ENCODE measurements at regions not wholly inside any gene's neighbourhood (a gene's known extent, or its start where the extent isn't known, plus 50 kb on each side); places are given as distances from the start of the nearest gene placed in this dataset.

DNA sequence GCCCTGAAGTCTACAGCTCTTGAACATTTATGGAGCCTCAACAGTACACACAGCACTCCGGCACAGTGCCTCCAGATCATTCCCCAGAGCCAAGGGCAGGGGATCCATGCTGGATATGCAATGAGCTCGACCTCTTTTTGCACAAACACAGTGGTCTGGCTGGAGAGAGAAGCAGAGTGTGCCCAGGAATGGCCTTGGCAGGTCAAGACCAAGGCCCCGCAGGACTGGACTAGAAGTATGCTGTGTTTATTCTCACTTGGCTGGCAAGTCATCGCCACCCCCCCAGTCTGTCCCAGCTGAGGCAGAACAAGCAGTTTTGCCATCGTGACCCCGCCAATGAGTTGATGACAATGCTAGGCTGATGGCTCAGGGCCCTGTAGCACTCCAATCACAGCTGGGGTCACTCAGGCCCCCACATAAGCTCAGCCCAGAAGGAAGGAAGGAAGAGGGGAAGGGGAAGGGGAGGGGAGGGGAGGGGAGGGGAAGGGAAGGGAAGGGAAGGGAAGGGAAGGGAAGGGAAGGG lies 212.1 kb downstream of the TTC32 start:
- Mint-ChIP-seq H3K4me3 (no peak overlapping the region), H3K27me3 (ENCODE audit: insufficient read depth) (no peaks in the 10 kb centered on the region), H3K36me3 (ENCODE audit: low read depth) (no peaks in the 10 kb centered on the region), H3K4me1 (no peaks in the 10 kb centered on the region), H3K9me3 (no peaks in the 10 kb centered on the region), H3K27ac (no peak overlapping the region)
- Histone ChIP-seq H3K4me1 (ENCODE audit: control insufficient read depth, insufficient read depth, low read length) (no peaks in the 10 kb centered on the region), H3K27me3 (ENCODE audit: control insufficient read depth, insufficient read depth, low read length, poor library complexity, severe bottlenecking) (no peaks in the 10 kb centered on the region), H3K4me3 (ENCODE audit: low read length) (no peak overlapping the region), H3K9ac (ENCODE audit: extremely low read depth, low read length, poor library complexity, severe bottlenecking) (no peak overlapping the region), H3K9me3 (ENCODE audit: control insufficient read depth, low read length) (no peaks in the 10 kb centered on the region), H3K27ac (ENCODE audit: low read depth, low read length) (no peak overlapping the region), H3K36me3 (ENCODE audit: control insufficient read depth, insufficient read depth, low read length) (no peaks in the 10 kb centered on the region)
- DNase-seq = no peak
- TF ChIP-seq, protein P1, sequence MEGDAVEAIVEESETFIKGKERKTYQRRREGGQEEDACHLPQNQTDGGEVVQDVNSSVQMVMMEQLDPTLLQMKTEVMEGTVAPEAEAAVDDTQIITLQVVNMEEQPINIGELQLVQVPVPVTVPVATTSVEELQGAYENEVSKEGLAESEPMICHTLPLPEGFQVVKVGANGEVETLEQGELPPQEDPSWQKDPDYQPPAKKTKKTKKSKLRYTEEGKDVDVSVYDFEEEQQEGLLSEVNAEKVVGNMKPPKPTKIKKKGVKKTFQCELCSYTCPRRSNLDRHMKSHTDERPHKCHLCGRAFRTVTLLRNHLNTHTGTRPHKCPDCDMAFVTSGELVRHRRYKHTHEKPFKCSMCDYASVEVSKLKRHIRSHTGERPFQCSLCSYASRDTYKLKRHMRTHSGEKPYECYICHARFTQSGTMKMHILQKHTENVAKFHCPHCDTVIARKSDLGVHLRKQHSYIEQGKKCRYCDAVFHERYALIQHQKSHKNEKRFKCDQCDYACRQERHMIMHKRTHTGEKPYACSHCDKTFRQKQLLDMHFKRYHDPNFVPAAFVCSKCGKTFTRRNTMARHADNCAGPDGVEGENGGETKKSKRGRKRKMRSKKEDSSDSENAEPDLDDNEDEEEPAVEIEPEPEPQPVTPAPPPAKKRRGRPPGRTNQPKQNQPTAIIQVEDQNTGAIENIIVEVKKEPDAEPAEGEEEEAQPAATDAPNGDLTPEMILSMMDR (conservative IDR thresholded peaks at IDR 0.05) = no peak
- WGBS, 2 experiments (ENCODE audit: insufficient coverage in 1 of 2, insufficient read length in 1 of 2) = 92 to 94% methylated on average over 2 to 6 of the region's 6 CpGs

DNA sequence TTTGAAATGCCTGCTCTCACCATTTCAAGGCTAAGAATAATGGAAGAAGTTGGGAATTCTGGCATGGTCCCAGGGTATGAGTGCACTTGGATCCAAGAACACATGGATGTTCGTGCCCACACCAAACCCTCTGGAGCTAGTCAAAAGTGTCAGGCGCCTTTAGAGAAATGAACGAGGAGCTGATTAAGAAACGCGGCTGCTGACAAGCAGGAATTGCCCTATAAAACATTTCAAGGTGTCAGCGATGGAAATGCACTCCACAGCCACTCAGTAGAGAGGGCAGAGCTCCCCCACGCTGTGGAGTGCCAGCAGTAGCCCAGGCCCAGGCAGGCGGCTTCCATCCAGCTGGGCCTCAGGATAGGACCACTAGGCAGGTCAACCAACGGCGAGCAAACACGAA lies 213.7 kb downstream of the TTC32 start:
- Histone ChIP-seq H3K27ac (ENCODE audit: low read depth, low read length) (no peak overlapping the region), H3K9ac (ENCODE audit: extremely low read depth, low read length, poor library complexity, severe bottlenecking) (no peak overlapping the region), H3K9me3 (ENCODE audit: control insufficient read depth, low read length) (no peaks in the 10 kb centered on the region), H3K27me3 (ENCODE audit: control insufficient read depth, insufficient read depth, low read length, poor library complexity, severe bottlenecking) (no peaks in the 10 kb centered on the region), H3K4me1 (ENCODE audit: control insufficient read depth, insufficient read depth, low read length) (no peaks in the 10 kb centered on the region), H3K4me3 (ENCODE audit: low read length) (no peak overlapping the region), H3K36me3 (ENCODE audit: control insufficient read depth, insufficient read depth, low read length) (no peaks in the 10 kb centered on the region)
- H3K27ac Mint-ChIP-seq = no peak overlapping the region
- DNase-seq = no peak
- no peaks in the 10 kb centered on the region for H3K9me3 Mint-ChIP-seq
- no peaks in the 10 kb centered on the region for H3K4me1 Mint-ChIP-seq
- TF ChIP-seq, protein P1 (conservative IDR thresholded peaks at IDR 0.05) = no peak
- WGBS, 2 experiments (ENCODE audit: insufficient coverage in 1 of 2, insufficient read length in 1 of 2) = 92% methylated on average over 10 to 11 of the region's 11 CpGs
- no peak overlapping the region for H3K4me3 Mint-ChIP-seq
- no peaks in the 10 kb centered on the region for H3K36me3 Mint-ChIP-seq (ENCODE audit: low read depth)
- peaks cover 1% of the 10 kb centered on the region for H3K27me3 Mint-ChIP-seq (ENCODE audit: insufficient read depth)

DNA sequence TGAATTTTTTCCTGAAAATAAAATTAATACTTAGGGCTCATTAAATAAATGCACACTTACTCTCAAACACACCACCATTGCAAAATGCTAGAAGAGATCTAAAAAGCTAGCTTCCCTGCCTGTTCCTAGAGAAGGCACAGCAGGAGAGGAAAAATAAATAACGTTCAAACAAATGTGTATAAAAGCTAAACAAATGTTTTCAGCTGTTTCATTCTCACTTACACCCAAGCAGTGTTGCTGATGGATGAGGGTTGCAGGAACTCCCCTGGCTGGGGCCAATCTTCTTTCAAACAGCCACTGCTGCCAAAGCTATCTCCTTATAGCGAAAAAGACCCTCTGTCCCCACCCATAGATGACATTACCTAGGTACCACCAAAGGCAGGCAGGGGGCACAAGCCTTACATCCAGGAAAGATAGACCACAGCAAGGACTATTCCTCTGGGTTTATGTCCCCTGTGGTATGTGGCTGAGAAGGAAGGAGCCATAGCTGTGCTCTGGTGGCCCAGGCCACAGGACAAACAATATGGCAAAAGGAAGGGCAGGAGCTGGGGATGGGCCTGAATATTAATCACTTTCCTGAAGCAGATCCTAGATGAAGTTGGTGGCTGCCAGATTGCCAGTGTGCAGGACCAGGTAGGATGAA lies 214.6 kb downstream of the TTC32 start:
- TF ChIP-seq, protein P1 (conservative IDR thresholded peaks at IDR 0.05) = peak; percentile 11
- H3K4me1 Mint-ChIP-seq = no peaks in the 10 kb centered on the region
- no peaks in the 10 kb centered on the region for H3K4me1 ChIP-seq (ENCODE audit: control insufficient read depth, insufficient read depth, low read length)
- no peaks in the 10 kb centered on the region for H3K36me3 Mint-ChIP-seq (ENCODE audit: low read depth)
- H3K9me3 ChIP-seq (ENCODE audit: control insufficient read depth, low read length) = no peaks in the 10 kb centered on the region
- no peaks in the 10 kb centered on the region for H3K36me3 ChIP-seq (ENCODE audit: control insufficient read depth, insufficient read depth, low read length)
- 89% methylated on average over 2 of the region's 2 CpGs; no CpG with 5 or more reads in 1 of the 2 experiments for WGBS, 2 experiments (ENCODE audit: insufficient coverage in 1 of 2, insufficient read length in 1 of 2)
- no peak overlapping the region for H3K4me3 ChIP-seq (ENCODE audit: low read length)
- H3K27me3 Mint-ChIP-seq (ENCODE audit: insufficient read depth) = peaks cover 1% of the 10 kb centered on the region
- no peaks in the 10 kb centered on the region for H3K27me3 ChIP-seq (ENCODE audit: control insufficient read depth, insufficient read depth, low read length, poor library complexity, severe bottlenecking)
- DNase-seq = peak; percentile 26
- H3K27ac ChIP-seq (ENCODE audit: low read depth, low read length) = no peak overlapping the region
- no peaks in the 10 kb centered on the region for H3K9me3 Mint-ChIP-seq
- no peak overlapping the region for H3K4me3 Mint-ChIP-seq
- H3K27ac Mint-ChIP-seq = no peak overlapping the region
- no peak overlapping the region for H3K9ac ChIP-seq (ENCODE audit: extremely low read depth, low read length, poor library complexity, severe bottlenecking)
